ENCODE measurements at regions not wholly inside any gene's neighbourhood (a gene's known extent, or its start where the extent isn't known, plus 50 kb on each side); places are given as distances from the start of the nearest gene placed in this dataset.

- DNase-seq: no peak
- TF ChIP-seq, protein P1, sequence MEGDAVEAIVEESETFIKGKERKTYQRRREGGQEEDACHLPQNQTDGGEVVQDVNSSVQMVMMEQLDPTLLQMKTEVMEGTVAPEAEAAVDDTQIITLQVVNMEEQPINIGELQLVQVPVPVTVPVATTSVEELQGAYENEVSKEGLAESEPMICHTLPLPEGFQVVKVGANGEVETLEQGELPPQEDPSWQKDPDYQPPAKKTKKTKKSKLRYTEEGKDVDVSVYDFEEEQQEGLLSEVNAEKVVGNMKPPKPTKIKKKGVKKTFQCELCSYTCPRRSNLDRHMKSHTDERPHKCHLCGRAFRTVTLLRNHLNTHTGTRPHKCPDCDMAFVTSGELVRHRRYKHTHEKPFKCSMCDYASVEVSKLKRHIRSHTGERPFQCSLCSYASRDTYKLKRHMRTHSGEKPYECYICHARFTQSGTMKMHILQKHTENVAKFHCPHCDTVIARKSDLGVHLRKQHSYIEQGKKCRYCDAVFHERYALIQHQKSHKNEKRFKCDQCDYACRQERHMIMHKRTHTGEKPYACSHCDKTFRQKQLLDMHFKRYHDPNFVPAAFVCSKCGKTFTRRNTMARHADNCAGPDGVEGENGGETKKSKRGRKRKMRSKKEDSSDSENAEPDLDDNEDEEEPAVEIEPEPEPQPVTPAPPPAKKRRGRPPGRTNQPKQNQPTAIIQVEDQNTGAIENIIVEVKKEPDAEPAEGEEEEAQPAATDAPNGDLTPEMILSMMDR (IDR thresholded peaks at IDR 0.05): no peak
- TF ChIP-seq POLR2A (IDR thresholded peaks at IDR 0.05): no peak
- WGBS, 2 donors: 36 to 55% methylated on average over 7 of the region's 7 CpGs
- H3K27ac ChIP-seq: no peak overlapping the region
- H3K4me1 ChIP-seq: no peaks in the 10 kb centered on the region
- H3K9me3 ChIP-seq: no peaks in the 10 kb centered on the region
- H3K36me3 ChIP-seq (replicated peaks in 1 of 2; ENCODE audit: insufficient read depth in 1 of 2, low read depth in 2 of 2): no peaks in the 10 kb centered on the region
- H3K4me3 ChIP-seq: no peak overlapping the region
- no peaks in the 10 kb centered on the region for H3K27me3 ChIP-seq
- no peak for ATAC-seq
- intact Hi-C loops (cut with DNase I): no loop called here
Observed at GRCh38 chr5:164708831-164709230, 1203.4 kb downstream of the MAT2B start.

DNA sequence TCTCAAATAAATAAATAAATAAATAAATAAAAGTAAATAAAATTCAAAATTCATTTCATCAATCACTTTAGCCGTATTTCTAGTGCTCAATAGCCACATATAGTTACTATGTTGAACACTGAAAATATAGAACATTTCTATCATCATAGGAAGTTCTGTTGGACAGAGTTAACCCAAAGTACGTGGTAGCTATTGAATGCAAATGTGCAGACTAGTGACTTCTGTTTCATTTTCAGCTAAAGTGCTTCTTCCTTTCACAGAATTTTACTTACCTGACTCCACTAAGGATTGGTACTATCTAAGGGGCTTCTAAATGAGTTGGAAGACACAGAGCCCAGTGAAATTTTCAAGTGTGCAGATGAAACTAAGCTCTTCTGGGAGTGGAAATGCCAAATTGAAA, 1208.3 kb downstream of the MAT2B start:
- Histone ChIP-seq H3K27ac (no peak overlapping the region), H3K36me3 (replicated peaks in 1 of 2; ENCODE audit: insufficient read depth in 1 of 2, low read depth in 2 of 2) (no peaks in the 10 kb centered on the region), H3K9me3 (no peaks in the 10 kb centered on the region), H3K27me3 (no peaks in the 10 kb centered on the region), H3K4me3 (no peak overlapping the region), H3K4me1 (no peaks in the 10 kb centered on the region)
- no peak for DNase-seq
- intact Hi-C loops (cut with DNase I): no loop called here
- no peak for ATAC-seq
- no peak for TF ChIP-seq POLR2A (IDR thresholded peaks at IDR 0.05)
- TF ChIP-seq, protein P1 (IDR thresholded peaks at IDR 0.05): no peak
- 52 to 53% methylated on average over 2 of the region's 2 CpGs for WGBS, 2 donors

- Histone ChIP-seq H3K36me3 (replicated peaks in 1 of 2; ENCODE audit: insufficient read depth in 1 of 2, low read depth in 2 of 2) (no peaks in the 10 kb centered on the region), H3K27me3 (no peaks in the 10 kb centered on the region), H3K4me1 (no peaks in the 10 kb centered on the region), H3K9me3 (no peaks in the 10 kb centered on the region), H3K4me3 (no peak overlapping the region), H3K27ac (no peak overlapping the region)
- ATAC-seq (no peak), DNase-seq (no peak)
- TF ChIP-seq POLR2A (IDR thresholded peaks at IDR 0.05): no peak
- TF ChIP-seq, protein P1 (IDR thresholded peaks at IDR 0.05): no peak
- intact Hi-C loops (cut with DNase I): no loop called here
Observed at GRCh38 chr5:164721116-164721515, 1215.7 kb downstream of the MAT2B start.

- Histone ChIP-seq H3K27ac (no peak overlapping the region), H3K36me3 (replicated peaks in 1 of 2; ENCODE audit: insufficient read depth in 1 of 2, low read depth in 2 of 2) (no peaks in the 10 kb centered on the region), H3K27me3 (no peaks in the 10 kb centered on the region), H3K9me3 (no peaks in the 10 kb centered on the region), H3K4me3 (no peak overlapping the region), H3K4me1 (no peaks in the 10 kb centered on the region)
- DNase-seq (no peak), ATAC-seq (no peak)
- WGBS, 2 donors: 57 to 81% methylated on average over 1 of the region's 1 CpG
- TF ChIP-seq, protein P1 (IDR thresholded peaks at IDR 0.05): no peak
- no peak for TF ChIP-seq POLR2A (IDR thresholded peaks at IDR 0.05)
- intact Hi-C loops (cut with DNase I): no loop called here
Observed at GRCh38 chr5:164721656-164722055, 1216.2 kb downstream of the MAT2B start.

DNA sequence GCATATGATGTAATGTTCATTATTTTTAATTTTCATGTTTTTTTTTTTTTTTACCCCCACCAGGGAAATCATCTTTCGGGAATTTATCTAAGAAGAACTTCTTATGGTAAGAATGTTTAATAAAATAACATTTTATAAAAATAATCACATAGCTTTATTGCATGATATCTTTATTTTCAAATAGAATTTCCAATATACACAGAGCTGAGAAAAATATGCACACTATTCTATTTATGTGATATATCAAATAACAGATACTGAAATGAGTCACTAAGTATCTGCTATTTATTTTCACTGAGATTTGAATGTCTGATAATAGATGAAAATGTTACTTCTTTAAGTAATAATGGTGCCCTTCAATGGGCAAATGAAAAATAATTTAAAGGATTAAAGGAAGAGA, 1217.3 kb downstream of the MAT2B start:
- WGBS, 2 donors: 76 to 81% methylated on average over 1 of the region's 1 CpG
- DNase-seq (no peak), ATAC-seq (no peak)
- no peaks in the 10 kb centered on the region for H3K36me3 ChIP-seq (replicated peaks in 1 of 2; ENCODE audit: insufficient read depth in 1 of 2, low read depth in 2 of 2)
- intact Hi-C loops (cut with DNase I): no loop called here
- no peaks in the 10 kb centered on the region for H3K27me3 ChIP-seq
- no peak overlapping the region for H3K27ac ChIP-seq
- no peaks in the 10 kb centered on the region for H3K4me1 ChIP-seq
- H3K4me3 ChIP-seq: no peak overlapping the region
- no peaks in the 10 kb centered on the region for H3K9me3 ChIP-seq
- no peak for TF ChIP-seq POLR2A (IDR thresholded peaks at IDR 0.05)
